ENCODE measurements at regions not wholly inside any gene's neighbourhood (a gene's known extent, or its start where the extent isn't known, plus 50 kb on each side); places are given as distances from the start of the nearest gene placed in this dataset.
A peak's percentile ranks its signal among the peaks of the same experiment; 100 is the strongest.

DNA sequence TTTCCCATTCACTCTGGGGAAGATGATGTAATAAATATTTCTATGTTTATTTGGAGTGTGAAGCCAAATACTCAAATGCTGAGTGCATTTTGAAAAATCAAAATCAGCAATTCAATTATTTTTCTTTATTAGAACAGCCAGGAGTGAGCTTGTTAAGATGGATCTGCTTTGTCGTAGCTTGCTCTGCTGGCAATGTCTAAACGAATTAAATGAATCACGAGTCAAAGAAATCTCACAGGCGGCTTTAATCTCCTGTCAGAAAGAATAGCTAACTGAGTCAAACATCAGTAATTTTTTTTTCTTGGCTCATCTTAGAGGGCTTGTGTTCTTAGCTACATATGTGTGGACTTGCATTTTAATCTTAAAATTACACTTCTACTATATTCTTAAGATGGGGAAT, 100.2 kb upstream of the HMGN3 start:
- Mint-ChIP-seq H3K9me3 (ENCODE audit: unreplicated experiment) (peaks cover 13% of the 10 kb centered on the region), H3K36me3 (ENCODE audit: insufficient read depth, unreplicated experiment) (no peaks in the 10 kb centered on the region), H3K27ac (ENCODE audit: unreplicated experiment) (no peak overlapping the region), H3K27me3 (ENCODE audit: insufficient read depth, unreplicated experiment) (no peaks in the 10 kb centered on the region), H3K4me1 (ENCODE audit: low read depth, unreplicated experiment) (peaks cover 10% of the 10 kb centered on the region), H3K4me3 (ENCODE audit: unreplicated experiment) (no peak overlapping the region)
- BruUV-seq (replicated peaks), result no TSS peak
- Histone ChIP-seq H3K36me3 (ENCODE audit: control insufficient read depth, insufficient read depth, low read length) (no peaks in the 10 kb centered on the region), H3K9me3 (peaks cover 5% of the 10 kb centered on the region; the same call in 1 of the 2 replicates), H3K4me1 (no peaks in the 10 kb centered on the region), H3K4me3 (ENCODE audit: low read depth, low read length) (no peak overlapping the region), H3K27me3 (replicated peaks; ENCODE audit: control insufficient read depth, insufficient read depth, low read length) (no peaks in the 10 kb centered on the region)
- ChIA-PET CTCF (no interaction called here), POLR2A (no interaction called here)
- TF ChIP-seq, protein P1, sequence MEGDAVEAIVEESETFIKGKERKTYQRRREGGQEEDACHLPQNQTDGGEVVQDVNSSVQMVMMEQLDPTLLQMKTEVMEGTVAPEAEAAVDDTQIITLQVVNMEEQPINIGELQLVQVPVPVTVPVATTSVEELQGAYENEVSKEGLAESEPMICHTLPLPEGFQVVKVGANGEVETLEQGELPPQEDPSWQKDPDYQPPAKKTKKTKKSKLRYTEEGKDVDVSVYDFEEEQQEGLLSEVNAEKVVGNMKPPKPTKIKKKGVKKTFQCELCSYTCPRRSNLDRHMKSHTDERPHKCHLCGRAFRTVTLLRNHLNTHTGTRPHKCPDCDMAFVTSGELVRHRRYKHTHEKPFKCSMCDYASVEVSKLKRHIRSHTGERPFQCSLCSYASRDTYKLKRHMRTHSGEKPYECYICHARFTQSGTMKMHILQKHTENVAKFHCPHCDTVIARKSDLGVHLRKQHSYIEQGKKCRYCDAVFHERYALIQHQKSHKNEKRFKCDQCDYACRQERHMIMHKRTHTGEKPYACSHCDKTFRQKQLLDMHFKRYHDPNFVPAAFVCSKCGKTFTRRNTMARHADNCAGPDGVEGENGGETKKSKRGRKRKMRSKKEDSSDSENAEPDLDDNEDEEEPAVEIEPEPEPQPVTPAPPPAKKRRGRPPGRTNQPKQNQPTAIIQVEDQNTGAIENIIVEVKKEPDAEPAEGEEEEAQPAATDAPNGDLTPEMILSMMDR (IDR thresholded peaks at IDR 0.05; ENCODE audit: insufficient read depth in 1 of 2, low read depth in 1 of 2, low read length in 1 of 2, severe bottlenecking in 1 of 2, unreplicated experiment in 1 of 2), result no peak
- intact Hi-C loops (cut with micrococcal nuclease; ENCODE audit: unreplicated experiment), result no loop called here
- no peak for DNase-seq

DNA sequence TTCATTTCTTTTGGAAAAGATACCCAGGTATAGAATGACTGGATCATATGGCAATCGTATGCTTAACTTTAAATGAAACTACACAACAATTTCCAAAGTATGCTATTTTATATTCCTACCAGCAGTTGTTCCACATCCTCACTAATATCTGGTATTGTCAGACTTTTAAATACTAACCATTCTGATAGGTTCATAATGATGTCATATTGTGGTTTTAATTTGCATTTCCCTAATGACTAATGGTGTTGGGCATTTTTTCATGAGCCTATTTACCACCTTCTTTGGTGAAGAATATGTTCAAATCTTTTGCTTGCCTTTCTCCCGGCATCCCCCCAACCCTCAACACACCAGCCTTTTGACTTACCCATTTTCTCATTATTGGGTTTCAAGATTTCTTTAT, 96.2 kb upstream of the HMGN3 start:
- Histone ChIP-seq H3K36me3 (ENCODE audit: control insufficient read depth, insufficient read depth, low read length) (no peaks in the 10 kb centered on the region), H3K27me3 (replicated peaks; ENCODE audit: control insufficient read depth, insufficient read depth, low read length) (no peaks in the 10 kb centered on the region), H3K4me1 (no peaks in the 10 kb centered on the region), H3K4me3 (ENCODE audit: low read depth, low read length) (no peak overlapping the region), H3K9me3 (0 out of 2 replicates have a peak, but pooled peaks cover 9% of the 10 kb centered on the region)
- no peaks in the 10 kb centered on the region for H3K36me3 Mint-ChIP-seq (ENCODE audit: insufficient read depth, unreplicated experiment)
- TF ChIP-seq, protein P1 (IDR thresholded peaks at IDR 0.05; ENCODE audit: insufficient read depth in 1 of 2, low read depth in 1 of 2, low read length in 1 of 2, severe bottlenecking in 1 of 2, unreplicated experiment in 1 of 2), result no peak
- no peak overlapping the region for H3K27ac Mint-ChIP-seq (ENCODE audit: unreplicated experiment)
- H3K27me3 Mint-ChIP-seq (ENCODE audit: insufficient read depth, unreplicated experiment), result no peaks in the 10 kb centered on the region
- BruUV-seq (replicated peaks), result no TSS peak
- H3K4me3 Mint-ChIP-seq (ENCODE audit: unreplicated experiment), result no peak overlapping the region
- CTCF ChIA-PET, result no interaction called here
- peaks cover 8% of the 10 kb centered on the region for H3K9me3 Mint-ChIP-seq (ENCODE audit: unreplicated experiment)
- H3K4me1 Mint-ChIP-seq (ENCODE audit: low read depth, unreplicated experiment), result no peaks in the 10 kb centered on the region
- intact Hi-C loops (cut with micrococcal nuclease; ENCODE audit: unreplicated experiment), result no loop called here
- POLR2A ChIA-PET, result no interaction called here
- DNase-seq, result no peak

DNA sequence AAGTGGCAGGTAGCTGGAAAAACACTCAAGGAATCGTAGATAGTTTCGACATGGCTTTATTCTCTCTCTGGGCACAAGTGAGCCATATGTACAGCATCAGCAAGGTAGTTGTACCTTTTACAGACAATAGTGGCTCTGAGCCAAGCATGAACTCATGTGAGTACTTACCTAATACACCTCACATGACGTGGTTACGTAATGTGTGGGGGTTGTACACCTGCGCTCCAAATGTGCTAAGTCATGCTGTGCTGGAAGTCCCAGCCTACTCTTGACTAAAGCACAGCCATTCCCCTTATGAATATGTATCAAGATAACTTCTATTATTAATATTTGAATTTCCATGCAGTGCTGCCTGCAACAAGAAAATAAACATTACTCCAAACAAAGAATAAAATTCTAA, 78.8 kb upstream of the HMGN3 start:
- intact Hi-C loops (cut with micrococcal nuclease; ENCODE audit: unreplicated experiment), result no loop called here
- Histone ChIP-seq H3K4me3 (ENCODE audit: low read depth, low read length) (no peak overlapping the region), H3K4me1 (no peaks in the 10 kb centered on the region), H3K27me3 (replicated peaks; ENCODE audit: control insufficient read depth, insufficient read depth, low read length) (no peaks in the 10 kb centered on the region), H3K36me3 (ENCODE audit: control insufficient read depth, insufficient read depth, low read length) (no peaks in the 10 kb centered on the region), H3K9me3 (peaks cover 9% of the 10 kb centered on the region)
- no TSS peak for BruUV-seq (replicated peaks)
- peak in 1 of 2 experiments; percentile 17 for DNase-seq
- no peaks in the 10 kb centered on the region for H3K9me3 Mint-ChIP-seq (ENCODE audit: unreplicated experiment)
- ChIA-PET POLR2A (no interaction called here), CTCF (no interaction called here)
- no peak overlapping the region for H3K27ac Mint-ChIP-seq (ENCODE audit: unreplicated experiment)
- H3K27me3 Mint-ChIP-seq (ENCODE audit: insufficient read depth, unreplicated experiment), result no peaks in the 10 kb centered on the region
- TF ChIP-seq, protein P1 (IDR thresholded peaks at IDR 0.05; ENCODE audit: insufficient read depth in 1 of 2, low read depth in 1 of 2, low read length in 1 of 2, severe bottlenecking in 1 of 2, unreplicated experiment in 1 of 2), result no peak
- H3K36me3 Mint-ChIP-seq (ENCODE audit: insufficient read depth, unreplicated experiment), result no peaks in the 10 kb centered on the region
- no peak overlapping the region for H3K4me3 Mint-ChIP-seq (ENCODE audit: unreplicated experiment)
- no peaks in the 10 kb centered on the region for H3K4me1 Mint-ChIP-seq (ENCODE audit: low read depth, unreplicated experiment)

Data from Caco-2 (cell line).